A549 (cell line): ENCODE measurements at regions not wholly inside any gene's neighbourhood (a gene's known extent, or its start where the extent isn't known, plus 50 kb on each side); places are given as distances from the start of the nearest gene placed in this dataset.
A peak's percentile ranks its signal among the peaks of the same experiment; 100 is the strongest.

Experiments used
- ATAC-seq, 2 experiments: fragments of 200-7000 bp in 1 of 2; fragments of >200 bp in 1 of 2; cut with Nextera tagmentation in 1 of 2; cut with Tn5 transposase in 1 of 2; 3 replicates each; pipeline versions ENCODE4 v1.8.0 to v1.9.1; 2018 to 2020; ENCODE audit warnings: mild to moderate bottlenecking in 1 of 2, moderate library complexity in 1 of 2
- CTCF ChIA-PET: fragments of 300-600 bp; sonication (Branson Sonifier 250); formaldehyde crosslinking; extraction: SDS; loops from one replicate; lab custom pipeline; 2021; ENCODE audit warnings: antibody characterized with exemption, inconsistent platforms; lab: Yijun Ruan, JAX
- POLR2A ChIA-PET: fragments of 350-600 bp; formaldehyde crosslinking; extraction: SDS; loops from one replicate; lab custom pipeline; 2021; ENCODE audit warnings: antibody characterized with exemption, inconsistent platforms; lab: Yijun Ruan, JAX
- DNase-seq, 2 experiments: peaks; one replicate each; pipeline versions ENCODE4 v3.0.0 to v3.0.0-alpha.2; 2011 to 2016; ENCODE audit warnings: low read depth in 1 of 2, low spot score in 1 of 2
- FAIRE-seq: peaks from 2 replicates; lab custom pipeline; 2011; peaks lifted over from hg19 to GRCh38; lab: Jason Lieb, UNC
- H3K27ac ChIP-seq, 2 experiments: fragments of >200 bp; sonication (Bioruptor Twin); formaldehyde crosslinking; 3 replicates each; pipeline ENCODE4 v1.5.1; 2016 to 2017
- H3K4me1 ChIP-seq: fragments of >200 bp; sonication (Bioruptor Twin); formaldehyde crosslinking; 3 replicates; pipeline ENCODE4 v1.6.1; 2016
- H3K4me2 ChIP-seq: fragments of >200 bp; sonication (Bioruptor Twin); formaldehyde crosslinking; 3 replicates; pipeline ENCODE4 v1.6.1; 2016
- H3K4me3 ChIP-seq: fragments of >200 bp; sonication (Bioruptor Twin); formaldehyde crosslinking; 3 replicates; pipeline ENCODE4 v1.5.1; 2016
- H3K9me3 ChIP-seq: fragments of >200 bp; sonication (Bioruptor Twin); formaldehyde crosslinking; 3 replicates; pipeline ENCODE4 v1.6.1; 2016
- CBX2 ChIP-seq: fragments of 200-600 bp; sonication (generic); IDR thresholded peaks from 2 replicates; pipeline ENCODE4 v1.6.1; 2016; ENCODE audit warnings: low read depth, mild to moderate bottlenecking, borderline replicate concordance
- CEBPB ChIP-seq, 2 experiments: fragments of >200 bp in 1 of 2; sonication (Bioruptor Twin) in 1 of 2; formaldehyde crosslinking in 1 of 2; IDR thresholded peaks; 2 replicates each; pipeline ENCODE4 v1.6.1; 2012 to 2016
- CHD2 ChIP-seq: fragments of 150-350 bp; IDR thresholded peaks from 2 replicates; pipeline ENCODE4 v1.6.1; 2014; ENCODE audit warnings: low read length; ENCODE audit not compliant: partially characterized antibody
- EHMT2 ChIP-seq: fragments of 200-600 bp; sonication (generic); IDR thresholded peaks from 2 replicates; pipeline ENCODE4 v1.6.1; 2016; ENCODE audit warnings: antibody characterized with exemption, low read depth, mild to moderate bottlenecking, moderate library complexity
- ELK1 ChIP-seq: fragments of 150-350 bp; IDR thresholded peaks from 2 replicates; pipeline ENCODE4 v1.6.1; 2014; ENCODE audit warnings: low read depth, mild to moderate bottlenecking, low read length
- EP300 ChIP-seq, 2 experiments: fragments of >200 bp; sonication (Bioruptor Twin); formaldehyde crosslinking; IDR thresholded peaks; 2 replicates in 1 of 2; 3 replicates in 1 of 2; pipeline ENCODE4 v1.6.1; 2016 to 2017
- ESRRA ChIP-seq: fragments of 150-350 bp; IDR thresholded peaks from 2 replicates; pipeline ENCODE4 v1.6.1; 2014; ENCODE audit warnings: mild to moderate bottlenecking, low read length, borderline replicate concordance
- HMGXB4 ChIP-seq: fragments of 250-450 bp; sonication (Bioruptor Pico); IDR thresholded peaks from 2 replicates; pipeline ENCODE4 v1.5.0; 2021; ENCODE audit warnings: mild to moderate bottlenecking, moderate library complexity, borderline replicate concordance
- JUNB ChIP-seq: fragments of >200 bp; sonication (Bioruptor Twin); formaldehyde crosslinking; IDR thresholded peaks from 2 replicates; pipeline ENCODE4 v1.6.1; 2016
- KDM1A ChIP-seq: fragments of 200-600 bp; sonication (generic); IDR thresholded peaks from 2 replicates; pipeline ENCODE4 v1.6.1; 2016; ENCODE audit warnings: low read depth, mild to moderate bottlenecking
- MAX ChIP-seq: IDR thresholded peaks from 2 replicates; pipeline ENCODE4 v1.6.1; 2012
- MAZ ChIP-seq: fragments of 150-350 bp; IDR thresholded peaks from 2 replicates; pipeline ENCODE4 v1.6.1; 2014; ENCODE audit warnings: antibody characterized with exemption, low read depth, low read length, borderline replicate concordance
- MYC ChIP-seq: IDR thresholded peaks from 2 replicates; pipeline ENCODE4 v1.6.1; 2012; ENCODE audit warnings: mild to moderate bottlenecking, inconsistent platforms, low read length, improper control_type of control experiment, borderline replicate concordance
- NR3C1 ChIP-seq: fragments of >200 bp; sonication (Bioruptor Twin); formaldehyde crosslinking; IDR thresholded peaks from 3 replicates; pipeline ENCODE4 v1.6.1; 2017
- PBX3 ChIP-seq: IDR thresholded peaks from 2 replicates; pipeline ENCODE4 v1.6.1; 2012
- POLR2A ChIP-seq: IDR thresholded peaks from 2 replicates; pipeline ENCODE4 v1.6.1; 2012; ENCODE audit warnings: mild to moderate bottlenecking, low read length
- POLR2AphosphoS2 ChIP-seq: conservative IDR thresholded peaks from 2 replicates; pipeline ENCODE4 v1.6.1; 2012; ENCODE audit warnings: low read length, improper control_type of control experiment, inconsistent platforms
- RAD21 ChIP-seq, 2 experiments: fragments of >200 bp in 1 of 2; sonication (Bioruptor Twin) in 1 of 2; formaldehyde crosslinking in 1 of 2; IDR thresholded peaks in 1 of 2; conservative IDR thresholded peaks in 1 of 2; 2 replicates in 1 of 2; 3 replicates in 1 of 2; pipeline ENCODE4 v1.6.1; 2012 to 2018; ENCODE audit warnings: inconsistent platforms in 1 of 2
- RCOR1 ChIP-seq: fragments of 150-350 bp; IDR thresholded peaks from 2 replicates; pipeline ENCODE4 v1.6.1; 2014; ENCODE audit warnings: antibody characterized with exemption, low read length, low read depth
- REST ChIP-seq: fragments of 200-600 bp; sonication (generic); IDR thresholded peaks from 2 replicates; pipeline ENCODE4 v1.6.1; 2016; ENCODE audit warnings: antibody characterized with exemption, mild to moderate bottlenecking, moderate library complexity
- TP53 ChIP-seq: fragments of 250-450 bp; sonication (Bioruptor Pico); IDR thresholded peaks from 2 replicates; pipeline ENCODE4 v1.5.0; 2021; ENCODE audit warnings: mild to moderate bottlenecking, moderate library complexity
- ZSCAN20 ChIP-seq: fragments of 250-450 bp; sonication (Bioruptor Pico); IDR thresholded peaks from 2 replicates; pipeline ENCODE4 v1.8.0; 2022; ENCODE audit warnings: mild to moderate bottlenecking, moderate library complexity
- WGBS: methylation state at CpG from one replicate; pipeline ENCODE4 v1.1.6; 2017; ENCODE audit errors: missing lambda C conversion rate; 5-methylcytosine and 5-hydroxymethylcytosine counted together
- TF ChIP-seq, protein P1 (sequence below): fragments of >200 bp; sonication (Bioruptor Twin); formaldehyde crosslinking; IDR thresholded peaks from 3 replicates; pipeline ENCODE4 v1.6.1; 2016

- Histone ChIP-seq H3K9me3 (no peaks in the 10 kb centered on the region), H3K4me1 (peaks cover 23% of the 10 kb centered on the region), H3K4me3 (no peak overlapping the region), H3K4me2 (peak overlapping the region; percentile 88), H3K27ac (peak overlapping the region; percentile 71 to 83; a peak in 5 of 6 replicates)
- ATAC-seq (peak in 1 of 2 experiments; percentile 30; a peak in 3 of 6 replicates), FAIRE-seq (no peak), DNase-seq (no peak)
- 94% methylated on average over 4 of the region's 4 CpGs for WGBS
- POLR2A ChIA-PET, result interaction anchor here (1.4 to 1.5 kb wide), 2 partner anchors 15 to 89 kb away, joined by 4 read pairs; no protein-coding TSS in a partner anchor
- CTCF ChIA-PET, result interaction anchor here (0.6 to 6.3 kb wide), 59 partner anchors 9 to 1217 kb away, joined by 3 to 66 read pairs (median 4); no protein-coding TSS in a partner anchor
- TF ChIP-seq EHMT2 (no peak), JUNB (no peak), TP53 (CRISPR knock-in tag) (no peak), CBX2 (no peak), MAX (no peak), POLR2A (no peak)
Observed at GRCh38 chr15:70584441-70584837, 178.9 kb downstream of the UACA start.

DNA sequence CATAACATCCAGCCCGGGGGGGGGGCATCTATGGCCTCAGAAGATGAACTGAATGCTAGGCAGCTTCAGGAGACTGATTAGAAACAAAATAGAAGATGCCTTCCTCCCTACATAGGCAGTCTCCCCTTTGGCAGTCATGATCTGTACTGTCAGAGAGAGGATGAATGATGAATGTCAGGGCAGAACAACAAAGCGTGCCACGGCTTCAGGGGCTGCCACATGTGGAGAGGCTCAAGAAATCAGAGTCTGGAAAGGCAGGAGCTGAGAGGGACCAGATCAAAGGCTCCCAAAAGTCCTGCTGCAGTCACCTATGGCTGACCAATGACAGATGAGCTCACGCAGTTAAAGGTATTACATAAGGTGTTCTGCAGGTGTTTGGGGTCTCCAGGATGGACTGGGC, 180.4 kb downstream of the UACA start:
- FAIRE-seq (no peak), ATAC-seq (no peak), DNase-seq (no peak)
- 70% methylated on average over 4 of the region's 4 CpGs for WGBS
- no peak overlapping the region for H3K4me2 ChIP-seq
- ChIA-PET POLR2A (no interaction called here), CTCF (interaction anchor here (1.0 to 6.3 kb wide), 9 partner anchors 9 to 1107 kb away, joined by 3 to 66 read pairs (median 6); no protein-coding TSS in a partner anchor)
- H3K4me1 ChIP-seq, result peaks cover 23% of the 10 kb centered on the region
- H3K27ac ChIP-seq, result peak overlapping the region in 1 of 2 experiments; percentile 20; a peak in 1 of 6 replicates
- H3K9me3 ChIP-seq, result no peaks in the 10 kb centered on the region
- no peak overlapping the region for H3K4me3 ChIP-seq
- TF ChIP-seq POLR2AphosphoS2 (no peak), ELK1 (no peak), NR3C1 (no peak), ESRRA (no peak), RCOR1 (no peak), HMGXB4 (CRISPR knock-in tag) (no peak), MYC (no peak)
- TF ChIP-seq, protein P1, sequence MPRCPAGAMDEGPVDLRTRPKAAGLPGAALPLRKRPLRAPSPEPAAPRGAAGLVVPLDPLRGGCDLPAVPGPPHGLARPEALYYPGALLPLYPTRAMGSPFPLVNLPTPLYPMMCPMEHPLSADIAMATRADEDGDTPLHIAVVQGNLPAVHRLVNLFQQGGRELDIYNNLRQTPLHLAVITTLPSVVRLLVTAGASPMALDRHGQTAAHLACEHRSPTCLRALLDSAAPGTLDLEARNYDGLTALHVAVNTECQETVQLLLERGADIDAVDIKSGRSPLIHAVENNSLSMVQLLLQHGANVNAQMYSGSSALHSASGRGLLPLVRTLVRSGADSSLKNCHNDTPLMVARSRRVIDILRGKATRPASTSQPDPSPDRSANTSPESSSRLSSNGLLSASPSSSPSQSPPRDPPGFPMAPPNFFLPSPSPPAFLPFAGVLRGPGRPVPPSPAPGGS, result no peak

DNA sequence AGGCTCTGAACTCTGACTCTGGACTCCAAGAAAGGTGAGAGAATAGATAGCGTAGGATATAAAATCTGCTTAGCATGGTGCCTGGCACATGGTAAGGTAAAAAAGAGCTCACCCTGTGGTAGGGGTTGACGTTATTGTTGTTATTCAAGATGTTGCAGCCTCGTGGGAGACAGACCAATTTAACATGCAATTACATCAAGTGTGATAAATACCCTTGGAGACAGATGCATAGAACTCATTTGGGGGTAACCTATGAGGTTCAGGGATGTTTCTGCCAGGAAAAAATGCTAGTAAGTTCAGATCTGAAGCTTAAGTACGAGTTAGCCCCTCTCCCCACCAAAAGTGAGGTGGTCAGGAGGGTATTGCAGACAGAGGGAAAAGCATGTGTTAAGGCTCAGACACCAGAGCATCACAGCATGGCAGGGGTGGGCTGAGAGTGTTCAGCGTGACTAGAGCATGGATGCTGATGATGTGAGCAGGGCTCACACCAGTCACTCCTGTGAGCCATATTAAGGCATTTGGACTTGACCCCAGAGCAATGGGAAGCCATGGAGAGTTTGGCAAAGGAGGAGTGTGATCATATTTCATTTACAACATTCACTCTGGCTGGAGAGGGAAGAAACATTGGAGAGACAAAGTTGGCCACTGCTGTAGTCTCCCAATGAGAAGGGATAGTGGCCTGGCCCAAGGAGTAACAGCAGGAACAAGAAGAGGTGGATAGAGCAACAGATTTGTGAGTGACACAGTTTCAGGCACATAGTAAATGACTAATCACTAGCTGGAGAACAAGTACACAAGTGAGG, 181.0 kb downstream of the UACA start:
- peak overlapping the region in 1 of 2 experiments; percentile 20; a peak in 1 of 6 replicates for H3K27ac ChIP-seq
- WGBS, result 70% methylated on average over 5 of the region's 5 CpGs
- no peak overlapping the region for H3K4me3 ChIP-seq
- H3K9me3 ChIP-seq, result no peaks in the 10 kb centered on the region
- ATAC-seq, result no peak
- ChIA-PET POLR2A (no interaction called here), CTCF (interaction anchor here (1.0 to 6.3 kb wide), 9 partner anchors 8 to 1106 kb away, joined by 3 to 66 read pairs (median 6); no protein-coding TSS in a partner anchor)
- H3K4me1 ChIP-seq, result peaks cover 23% of the 10 kb centered on the region
- DNase-seq, result no peak
- no peak overlapping the region for H3K4me2 ChIP-seq
- no peak for FAIRE-seq
- TF ChIP-seq ESRRA (no peak), KDM1A (no peak), REST (no peak), RAD21 (conservative IDR thresholded peaks at IDR 0.05 in 1 of 2, IDR thresholded peaks at IDR 0.05 in 1 of 2) (no peak), MAZ (no peak), EP300 (IDR thresholded peaks at IDR 0.05) (no peak), PBX3 (no peak), POLR2AphosphoS2 (no peak), CEBPB (IDR thresholded peaks at IDR 0.05) (no peak), CHD2 (no peak), ZSCAN20 (CRISPR knock-in tag) (no peak)
